SU-DHL-6 (cell line): ENCODE measurements at regions not wholly inside any gene's neighbourhood (a gene's known extent, or its start where the extent isn't known, plus 50 kb on each side); places are given as distances from the start of the nearest gene placed in this dataset.

Source experiments
- CTCF ChIP-seq: fragments of 200-600 bp; sonication (generic); IDR thresholded peaks from one replicate; pipeline ENCODE4 v1.5.1; 2017; ENCODE audit warnings: antibody characterized with exemption, mild to moderate bottlenecking, low read length, moderate library complexity; ENCODE audit not compliant: insufficient read depth, poor library complexity, severe bottlenecking
- EZH2phosphoT487 ChIP-seq: fragments of 200-600 bp; sonication (generic), shearing (Covaris generic); conservative IDR thresholded peaks from 2 replicates; pipeline ENCODE4 v1.6.1; 2018; ENCODE audit warnings: mild to moderate bottlenecking, antibody characterized with exemption, low read length, moderate library complexity, mixed read lengths

DNA sequence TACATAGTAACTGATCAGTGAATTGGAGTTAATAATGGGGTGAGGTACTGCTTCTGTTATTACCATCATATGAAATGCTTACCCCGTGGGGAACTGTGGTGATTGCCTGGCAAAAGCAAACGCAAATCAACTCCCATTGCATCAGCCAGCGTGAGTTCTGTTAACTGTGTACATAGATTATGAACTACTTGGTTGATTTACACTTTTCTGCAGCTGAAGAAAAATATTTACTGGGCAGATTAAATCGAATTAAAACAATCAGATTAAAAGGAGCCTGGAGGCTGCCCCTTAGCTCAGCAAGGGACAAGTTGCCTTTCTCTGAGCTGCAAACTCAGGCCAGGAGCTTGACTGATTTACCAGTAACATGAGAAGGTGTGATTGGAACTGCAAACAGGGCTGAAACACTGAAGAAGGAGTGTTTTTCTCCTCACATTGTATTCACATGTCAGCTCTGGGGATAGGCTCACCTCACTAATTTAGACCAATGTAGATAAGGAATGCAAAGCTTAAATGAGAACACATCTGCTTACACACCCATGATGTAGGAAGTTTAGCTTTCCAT lies 220.1 kb downstream of the OSR1 start:
- TF ChIP-seq CTCF (no peak), EZH2phosphoT487 (no peak)
